GM19397 (cell line): ENCODE measurements at regions not wholly inside any gene's neighbourhood (a gene's known extent, or its start where the extent isn't known, plus 50 kb on each side); places are given as distances from the start of the nearest gene placed in this dataset.

ENCODE experiments used
- ATAC-seq: cut with Tn5 transposase; IDR thresholded peaks from one replicate; pipeline ENCODE4 v1.9.1; 2021; ENCODE audit warnings: mild to moderate bottlenecking, moderate library complexity; ENCODE audit not compliant: unreplicated experiment

- ATAC-seq, result no peak
These were observed 443.2 kb downstream of the MAFB start for GRCh38 chr20:40245829-40246228.

GRCh38 chr20:40244286-40244685 lies 444.8 kb downstream of the MAFB start:
- no peak for ATAC-seq

- no peak for ATAC-seq
These were observed 447.3 kb downstream of the MAFB start for GRCh38 chr20:40241596-40242343.

- ATAC-seq, result no peak
These were observed 450.5 kb downstream of the MAFB start for GRCh38 chr20:40238511-40238910.

- no peak for ATAC-seq
These were observed 454.4 kb downstream of the MAFB start for GRCh38 chr20:40234593-40234992.

- ATAC-seq, result no peak
These were observed 455.6 kb downstream of the MAFB start for GRCh38 chr20:40233406-40233805.

- ATAC-seq, result no peak
These were observed 456.3 kb downstream of the MAFB start for GRCh38 chr20:40232756-40233155.

GRCh38 chr20:40232273-40232672 lies 456.8 kb downstream of the MAFB start:
- ATAC-seq, result no peak

- no peak for ATAC-seq
These were observed 458.6 kb downstream of the MAFB start for GRCh38 chr20:40230486-40230885.

GRCh38 chr20:40225596-40225995 lies 463.4 kb downstream of the MAFB start:
- no peak for ATAC-seq

GRCh38 chr20:40223810-40224209 lies 465.2 kb downstream of the MAFB start:
- no peak for ATAC-seq

GRCh38 chr20:40218971-40219370 lies 470.1 kb downstream of the MAFB start:
- no peak for ATAC-seq

GRCh38 chr20:40218316-40218969 lies 470.6 kb downstream of the MAFB start:
- no peak for ATAC-seq

GRCh38 chr20:40207655-40208054 lies 481.4 kb downstream of the MAFB start:
- no peak for ATAC-seq

- no peak for ATAC-seq
These were observed 483.1 kb downstream of the MAFB start for GRCh38 chr20:40205971-40206370.

GRCh38 chr20:40203032-40203431 lies 486.0 kb downstream of the MAFB start:
- ATAC-seq, result no peak

- no peak for ATAC-seq
These were observed 491.3 kb downstream of the MAFB start for GRCh38 chr20:40197691-40198090.

GRCh38 chr20:40196846-40197436 lies 492.1 kb downstream of the MAFB start:
- no peak for ATAC-seq

GRCh38 chr20:40195742-40196141 lies 493.3 kb downstream of the MAFB start:
- ATAC-seq, result no peak

GRCh38 chr20:40192529-40192928 lies 496.5 kb downstream of the MAFB start:
- ATAC-seq, result no peak

GRCh38 chr20:40192081-40192480 lies 497.0 kb downstream of the MAFB start:
- ATAC-seq, result no peak

GRCh38 chr20:40191573-40191972 lies 497.5 kb downstream of the MAFB start:
- no peak for ATAC-seq
